ENCODE measurements at regions not wholly inside any gene's neighbourhood (a gene's known extent, or its start where the extent isn't known, plus 50 kb on each side); places are given as distances from the start of the nearest gene placed in this dataset.

- TF ChIP-seq CTCF (IDR thresholded peaks at IDR 0.05) = no peak
- no peak for TF ChIP-seq POLR2A (IDR thresholded peaks at IDR 0.05)
These were observed 164.1 kb downstream of the GASK1B start for GRCh38 chr4:158008551-158009218.

All from uterus (tissue), 2 donors.